IMR-90 (cell line): ENCODE measurements at regions not wholly inside any gene's neighbourhood (a gene's known extent, or its start where the extent isn't known, plus 50 kb on each side); places are given as distances from the start of the nearest gene placed in this dataset.

ENCODE experiments used
- ATAC-seq: fragments of 200-7000 bp; cut with Tn5 transposase; 2 replicates; pipeline ENCODE4 v1.9.1; 2020; ENCODE audit warnings: low read depth, mild to moderate bottlenecking, moderate library complexity
- BruUV-seq: library from RNA; stranded (reverse); fragments of 400-500 nt; replicated peaks from 2 replicates; lab custom pipeline; 2021; lab: Mats Ljungman, UMichigan
- CTCF ChIA-PET: fragments of 300-600 bp; formaldehyde crosslinking; extraction: SDS; loops from one replicate; lab custom pipeline; 2021; ENCODE audit warnings: antibody characterized with exemption; lab: Yijun Ruan, JAX
- POLR2A ChIA-PET: fragments of 300-600 bp; sonication (Branson Sonifier 250); formaldehyde crosslinking; loops from one replicate; lab custom pipeline; 2022; ENCODE audit warnings: antibody characterized with exemption; ENCODE audit not compliant: unreplicated experiment; lab: Charles Lee
- DNase-seq: peaks from one replicate; pipeline ENCODE4 v3.0.0; 2013
- H2AFZ ChIP-seq: replicated peaks from 2 replicates; pipeline ENCODE3; 2013; ENCODE audit warnings: low read length, mild to moderate bottlenecking; ENCODE audit not compliant: poor library complexity
- H2AK5ac ChIP-seq: 2 replicates; pipeline ENCODE4 v1.6.1; 2013; ENCODE audit warnings: low read depth, low read length, inconsistent platforms
- H2AK9ac ChIP-seq: replicated peaks from 2 replicates; pipeline ENCODE3; 2013; ENCODE audit warnings: mild to moderate bottlenecking, low read depth, low read length, moderate library complexity; ENCODE audit not compliant: poor library complexity
- H2BK120ac ChIP-seq: 2 replicates; pipeline ENCODE4 v1.6.1; 2013; ENCODE audit warnings: low read depth, low read length, inconsistent platforms
- H2BK15ac ChIP-seq: 3 replicates; pipeline ENCODE4 v1.6.1; 2013; ENCODE audit warnings: low read depth, low read length, inconsistent platforms
- H2BK20ac ChIP-seq: 2 replicates; pipeline ENCODE4 v1.6.1; 2013; ENCODE audit warnings: low read depth, mild to moderate bottlenecking, inconsistent platforms, low read length, moderate library complexity
- H2BK5ac ChIP-seq: 2 replicates; pipeline ENCODE4 v1.6.1; 2013; ENCODE audit warnings: mild to moderate bottlenecking, low read depth, low read length, inconsistent platforms; ENCODE audit not compliant: poor library complexity, severe bottlenecking
- H3K14ac ChIP-seq: replicated peaks from 2 replicates; pipeline ENCODE4 v1.6.1; 2013; ENCODE audit warnings: low read depth, low read length, inconsistent platforms
- H3K18ac ChIP-seq: 2 replicates; pipeline ENCODE4 v1.6.1; 2013; ENCODE audit warnings: low read depth, low read length, control low read depth
- H3K23ac ChIP-seq: 2 replicates; pipeline ENCODE4 v1.6.1; 2013; ENCODE audit warnings: low read depth, low read length, inconsistent platforms
- H3K27ac ChIP-seq: 2 replicates; pipeline ENCODE4 v1.5.1; 2013; ENCODE audit warnings: mild to moderate bottlenecking, control low read depth, low read length; ENCODE audit not compliant: insufficient read depth
- H3K27me3 ChIP-seq: 2 replicates; pipeline ENCODE4 v1.6.1; 2013; ENCODE audit warnings: low read length; ENCODE audit not compliant: control insufficient read depth, insufficient read depth
- H3K36me3 ChIP-seq: 2 replicates; pipeline ENCODE4 v1.6.1; 2013; ENCODE audit warnings: low read length, mixed read lengths; ENCODE audit not compliant: control insufficient read depth, insufficient read depth
- H3K4ac ChIP-seq: 2 replicates; pipeline ENCODE4 v1.6.1; 2013; ENCODE audit warnings: low read depth, low read length, inconsistent platforms
- H3K4me1 ChIP-seq: 2 replicates; pipeline ENCODE4 v1.6.1; 2013; ENCODE audit warnings: low read length, mixed read lengths; ENCODE audit not compliant: control insufficient read depth, insufficient read depth
- H3K4me2 ChIP-seq: 2 replicates; pipeline ENCODE4 v1.6.1; 2013; ENCODE audit warnings: low read depth, mild to moderate bottlenecking, control low read depth, low read length, moderate library complexity
- H3K4me3 ChIP-seq: 2 replicates; pipeline ENCODE4 v1.5.1; 2013; ENCODE audit warnings: low read depth, mild to moderate bottlenecking, control low read depth, low read length, moderate library complexity; ENCODE audit not compliant: insufficient read depth
- H3K56ac ChIP-seq: 2 replicates; pipeline ENCODE4 v1.6.1; 2013; ENCODE audit warnings: low read length, inconsistent platforms; ENCODE audit not compliant: insufficient read depth; ENCODE audit errors: extremely low read depth
- H3K79me1 ChIP-seq, 2 experiments: 2 replicates each; pipeline ENCODE4 v1.6.1; 2013; ENCODE audit warnings: low read length in 2 of 2, inconsistent platforms in 1 of 2, low read depth in 1 of 2
- H3K9ac ChIP-seq: 2 replicates; pipeline ENCODE4 v1.6.1; 2013; ENCODE audit warnings: low read depth, low read length, control low read depth
- H3K9me1 ChIP-seq: 2 replicates; pipeline ENCODE4 v1.6.1; 2013; ENCODE audit warnings: low read length, inconsistent platforms; ENCODE audit not compliant: insufficient read depth
- H3K9me3 ChIP-seq: 2 replicates; pipeline ENCODE4 v1.6.1; 2013; ENCODE audit warnings: low read length; ENCODE audit not compliant: control insufficient read depth, insufficient read depth
- H4K20me1 ChIP-seq: 2 replicates; pipeline ENCODE4 v1.6.1; 2013; ENCODE audit warnings: low read length, inconsistent platforms; ENCODE audit not compliant: insufficient read depth
- H4K5ac ChIP-seq: 2 replicates; pipeline ENCODE4 v1.6.1; 2013; ENCODE audit warnings: mild to moderate bottlenecking, low read depth, low read length, control low read depth
- H4K8ac ChIP-seq, 2 experiments: 2 replicates each; pipeline ENCODE4 v1.6.1; 2013; ENCODE audit warnings: low read depth in 2 of 2, low read length in 2 of 2, control low read depth in 1 of 2, inconsistent platforms in 1 of 2
- H4K91ac ChIP-seq: 2 replicates; pipeline ENCODE4 v1.6.1; 2013; ENCODE audit warnings: low read depth, low read length, inconsistent platforms; ENCODE audit not compliant: insufficient read depth
- BHLHE40 ChIP-seq: fragments of 150-350 bp; IDR thresholded peaks from 2 replicates; pipeline ENCODE4 v1.6.1; 2016; ENCODE audit warnings: mild to moderate bottlenecking, low read depth, low read length
- CEBPB ChIP-seq: IDR thresholded peaks from 2 replicates; pipeline ENCODE4 v1.6.1; 2012; ENCODE audit warnings: low read depth, low read length, improper control_type of control experiment
- CHD1 ChIP-seq: IDR thresholded peaks from 2 replicates; pipeline ENCODE4 v1.6.1; 2012; ENCODE audit warnings: low read depth, low read length, improper control_type of control experiment
- CTCF ChIP-seq: conservative IDR thresholded peaks from 2 replicates; pipeline ENCODE4 v1.5.1; 2012; ENCODE audit warnings: mild to moderate bottlenecking, low read depth, low read length, improper control_type of control experiment
- ELK1 ChIP-seq: fragments of 150-350 bp; IDR thresholded peaks from 2 replicates; pipeline ENCODE4 v1.6.1; 2016; ENCODE audit warnings: low read depth, mild to moderate bottlenecking, low read length, moderate library complexity, borderline replicate concordance
- FOS ChIP-seq: fragments of 150-350 bp; IDR thresholded peaks from 2 replicates; pipeline ENCODE4 v1.6.1; 2016; ENCODE audit warnings: low read depth, low read length
- MAFK ChIP-seq: IDR thresholded peaks from 2 replicates; pipeline ENCODE4 v1.6.1; 2012; ENCODE audit warnings: low read depth, low read length, improper control_type of control experiment
- MAZ ChIP-seq: IDR thresholded peaks from 2 replicates; pipeline ENCODE4 v1.6.1; 2012; ENCODE audit warnings: low read depth, mild to moderate bottlenecking, low read length, improper control_type of control experiment, moderate library complexity, borderline replicate concordance
- MXI1 ChIP-seq: IDR thresholded peaks from 2 replicates; pipeline ENCODE4 v1.6.1; 2012; ENCODE audit warnings: low read depth, mild to moderate bottlenecking, low read length, moderate library complexity, borderline replicate concordance
- POLR2A ChIP-seq: IDR thresholded peaks from 2 replicates; pipeline ENCODE4 v1.6.1; 2012; ENCODE audit warnings: mild to moderate bottlenecking, low read depth, low read length
- RAD21 ChIP-seq: IDR thresholded peaks from 2 replicates; pipeline ENCODE4 v1.6.1; 2012; ENCODE audit warnings: low read length, improper control_type of control experiment
- RCOR1 ChIP-seq: IDR thresholded peaks from 2 replicates; pipeline ENCODE4 v1.6.1; 2012; ENCODE audit warnings: mild to moderate bottlenecking, low read length, improper control_type of control experiment; ENCODE audit not compliant: insufficient replicate concordance
- RFX5 ChIP-seq: IDR thresholded peaks from 2 replicates; pipeline ENCODE4 v1.8.0; 2012; ENCODE audit warnings: low read depth, mild to moderate bottlenecking, low read length, moderate library complexity
- SMC3 ChIP-seq: fragments of 150-350 bp; IDR thresholded peaks from 2 replicates; pipeline ENCODE4 v1.6.1; 2016; ENCODE audit warnings: low read depth, mild to moderate bottlenecking, antibody characterized with exemption, low read length, moderate library complexity
- USF2 ChIP-seq: fragments of 150-350 bp; IDR thresholded peaks from 2 replicates; pipeline ENCODE4 v1.6.1; 2017; ENCODE audit warnings: mild to moderate bottlenecking, antibody characterized with exemption, low read length, low read depth
- dilution Hi-C: fragments of 300-500 bp; cut with HindIII; formaldehyde crosslinking; loops from one replicate; pipeline ENCODE4 v1.14.3; 2018; ENCODE audit warnings: low sequenced_read_pairs; ENCODE audit not compliant: unreplicated experiment
- in situ Hi-C: fragments of 300-500 bp; cut with MboI; formaldehyde crosslinking; loops from 3 replicates; pipeline ENCODE4 v1.14.3; 2019; ENCODE audit warnings: low sequenced_read_pairs, inconsistent platforms, mixed read lengths
- intact Hi-C: fragments of 100-400 bp; cut with micrococcal nuclease; formaldehyde crosslinking; loops from 2 replicates; pipeline ENCODE4 v1.10.0; 2022

GRCh38 chr4:33625748-33626147 lies 2618.6 kb downstream of the ARAP2 start:
- DNase-seq: no peak
- no peak for ATAC-seq
- no peak overlapping the region for H3K9ac ChIP-seq
- dilution Hi-C loops (no loop called here), intact Hi-C loops (no loop called here), in situ Hi-C loops (no loop called here)
- no peak overlapping the region for H2AFZ ChIP-seq
- H3K9me1 ChIP-seq: no peaks in the 10 kb centered on the region
- H3K4me3 ChIP-seq: no peak overlapping the region
- H3K23ac ChIP-seq: no peak overlapping the region
- H3K4me2 ChIP-seq: no peak overlapping the region
- no peak overlapping the region for H3K18ac ChIP-seq
- H2AK5ac ChIP-seq: no peak overlapping the region
- H2BK15ac ChIP-seq: no peak overlapping the region
- H3K9me3 ChIP-seq: no peaks in the 10 kb centered on the region; the same call in 1 of the 2 replicates
- BruUV-seq: no TSS peak
- H2BK5ac ChIP-seq: no peak overlapping the region
- H2BK120ac ChIP-seq: no peak overlapping the region
- no peaks in the 10 kb centered on the region for H3K79me1 ChIP-seq
- TF ChIP-seq CHD1: no peak
- TF ChIP-seq SMC3: no peak
- TF ChIP-seq ELK1: no peak
- no peak for TF ChIP-seq BHLHE40
- no peak for TF ChIP-seq FOS
- TF ChIP-seq MAFK: no peak
- TF ChIP-seq RCOR1: no peak
- TF ChIP-seq CEBPB: no peak
- TF ChIP-seq CTCF: no peak
- TF ChIP-seq RFX5: no peak
- no peak for TF ChIP-seq MAZ
- TF ChIP-seq RAD21: no peak
- no peak for TF ChIP-seq USF2
- TF ChIP-seq MXI1: no peak
- no peak for TF ChIP-seq POLR2A
- ChIA-PET POLR2A (no interaction called here), CTCF (no interaction called here)
- no peak overlapping the region for H4K5ac ChIP-seq
- no peak overlapping the region for H3K4ac ChIP-seq
- no peak overlapping the region for H2AK9ac ChIP-seq
- H3K14ac ChIP-seq: no peak overlapping the region
- no peak overlapping the region for H2BK20ac ChIP-seq
- no peak overlapping the region for H4K8ac ChIP-seq
- H4K20me1 ChIP-seq: no peaks in the 10 kb centered on the region
- H3K27me3 ChIP-seq: no peaks in the 10 kb centered on the region
- H3K36me3 ChIP-seq: no peaks in the 10 kb centered on the region
- no peak overlapping the region for H4K91ac ChIP-seq
- no peaks in the 10 kb centered on the region for H3K4me1 ChIP-seq
- no peak overlapping the region for H3K56ac ChIP-seq
- no peak overlapping the region for H3K27ac ChIP-seq
